Embryonic facial prominence (tissue), 1 donor: ENCODE measurements at regions not wholly inside any gene's neighbourhood (a gene's known extent, or its start where the extent isn't known, plus 50 kb on each side); places are given as distances from the start of the nearest gene placed in this dataset.
"Not testable (repeated sequence)": the region's sequence is repeated elsewhere in the genome, so short reads cannot be mapped to it uniquely, and the experiment has no call there.

ENCODE experiments used
- DNase-seq: peaks from one replicate; pipeline ENCODE4 v3.0.0-alpha.2; 2016; ENCODE audit errors: extremely low spot score

DNA sequence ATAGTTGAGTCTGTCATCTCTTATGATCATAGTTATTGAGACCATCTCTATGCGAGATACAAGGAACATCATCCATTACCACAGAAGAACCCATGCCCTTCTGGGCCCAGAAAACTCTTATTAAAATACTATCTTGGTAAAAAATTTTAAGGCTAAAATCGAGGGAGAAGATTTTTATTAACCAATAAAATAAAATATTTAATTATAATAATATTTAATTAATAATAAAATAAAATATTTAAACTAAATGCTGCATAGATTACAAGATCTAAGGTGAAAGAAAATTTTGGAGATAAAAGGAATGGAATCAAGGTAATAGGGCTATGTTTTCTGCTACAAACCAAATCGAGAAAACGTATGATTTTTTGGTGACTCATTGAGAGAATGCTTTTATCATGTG lies 540.2 kb downstream of the KCNH5 start:
- DNase-seq = no peak

DNA sequence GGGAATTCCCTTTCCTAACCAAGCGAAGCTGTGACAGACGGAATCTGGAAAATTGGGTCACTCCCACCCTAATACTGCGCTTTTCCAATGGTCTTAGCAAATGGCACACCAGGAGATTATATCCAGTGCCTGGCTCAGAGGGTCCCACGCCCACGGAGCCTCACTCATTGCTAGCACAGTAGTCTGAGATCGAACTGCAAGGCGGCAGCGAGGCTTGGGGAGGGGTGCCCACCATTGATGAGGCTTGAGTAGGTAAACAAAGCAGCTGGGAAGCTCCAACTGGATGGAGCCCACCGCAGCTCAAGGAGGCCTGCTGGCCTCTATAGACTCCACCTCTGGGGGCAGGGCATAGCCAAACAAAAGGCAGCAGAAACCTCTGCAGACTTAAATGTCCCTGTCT lies 523.9 kb downstream of the KCNH5 start:
- not testable (repeated sequence) for DNase-seq

DNA sequence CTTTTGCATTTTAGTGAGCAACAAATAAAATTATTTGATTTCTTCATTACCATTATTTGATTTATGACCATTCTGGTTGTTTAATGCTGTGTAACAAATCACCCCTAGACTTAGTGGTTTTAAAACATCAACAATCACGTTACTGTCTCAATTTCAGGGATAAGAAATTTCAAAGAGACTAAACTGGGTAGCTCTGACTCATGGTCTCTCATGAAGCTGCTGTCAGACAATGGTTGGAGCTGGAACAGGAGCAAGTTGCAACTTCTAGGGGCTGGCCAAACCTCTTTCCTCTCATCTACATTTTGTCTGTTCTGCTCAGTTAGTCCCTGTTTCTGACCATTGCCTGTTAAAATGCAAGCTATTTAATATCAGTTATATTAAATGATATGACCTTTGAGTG lies 517.0 kb downstream of the KCNH5 start:
- DNase-seq = no peak

DNA sequence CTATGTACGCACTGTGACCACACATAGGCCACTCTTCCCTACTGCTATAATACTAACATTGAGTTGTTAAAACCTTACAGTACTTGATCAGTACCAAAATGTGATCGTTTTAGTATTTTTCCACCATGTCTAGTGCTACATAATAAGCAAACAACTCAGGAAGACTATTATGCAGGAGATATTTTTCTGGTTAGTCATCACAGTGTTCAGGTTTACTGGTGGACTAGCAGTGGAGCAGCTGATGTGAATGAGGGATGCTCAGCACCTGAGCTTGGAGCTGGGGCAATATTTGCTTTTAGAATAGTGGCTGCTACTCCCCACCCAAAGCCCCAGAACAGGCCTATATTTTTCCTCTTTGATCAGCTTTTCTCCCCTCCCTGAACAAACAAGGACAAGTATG lies 513.1 kb downstream of the KCNH5 start:
- no peak for DNase-seq

DNA sequence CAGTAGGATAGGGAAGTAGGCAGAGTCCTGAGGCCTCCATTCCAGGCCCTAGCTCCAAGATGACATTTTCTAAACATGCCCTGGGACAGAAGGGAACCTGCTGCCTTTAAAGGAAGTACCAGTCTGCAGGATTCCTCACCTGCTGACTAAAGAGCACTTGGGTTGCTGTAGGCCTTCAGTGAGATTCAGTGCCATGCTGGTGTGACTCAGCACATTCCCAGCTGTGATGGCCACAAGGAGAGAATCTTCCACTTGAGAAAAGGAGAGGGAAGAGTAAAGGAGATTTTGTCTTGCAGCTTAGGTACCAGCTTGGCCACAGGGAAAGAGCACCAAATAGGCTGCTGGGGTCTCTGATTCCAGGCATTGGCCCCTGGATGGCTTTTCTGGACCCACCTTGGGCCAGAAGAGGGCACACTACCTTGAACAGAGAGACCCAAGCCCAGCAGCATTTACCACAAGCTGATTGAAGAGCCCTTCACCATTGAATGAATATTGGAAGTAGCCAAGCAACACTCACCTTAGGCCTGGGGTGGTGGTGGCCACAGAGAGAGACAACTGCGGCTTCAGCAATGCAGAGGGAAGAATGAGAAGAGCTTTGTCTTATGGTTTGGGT lies 498.3 kb downstream of the KCNH5 start:
- no peak for DNase-seq

DNA sequence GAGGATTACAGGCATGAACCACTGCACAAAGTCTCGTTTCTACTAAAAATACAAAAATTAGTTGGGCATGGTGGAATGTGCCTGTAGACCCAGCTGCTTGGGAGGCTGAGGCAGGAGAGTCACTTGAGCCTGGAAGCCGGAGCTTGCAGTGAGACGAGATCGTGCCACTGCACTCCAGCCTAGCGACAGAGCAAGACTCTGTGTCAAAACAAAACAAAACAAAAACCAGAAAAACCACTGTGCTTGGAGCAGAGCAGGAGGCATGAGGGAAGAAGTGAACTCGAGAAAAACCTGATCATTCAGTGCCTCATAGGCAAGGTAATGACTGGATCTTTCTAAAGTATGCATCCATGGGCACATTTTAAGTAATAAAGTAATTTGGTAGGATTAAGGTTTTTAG lies 487.8 kb downstream of the KCNH5 start:
- no peak for DNase-seq

DNA sequence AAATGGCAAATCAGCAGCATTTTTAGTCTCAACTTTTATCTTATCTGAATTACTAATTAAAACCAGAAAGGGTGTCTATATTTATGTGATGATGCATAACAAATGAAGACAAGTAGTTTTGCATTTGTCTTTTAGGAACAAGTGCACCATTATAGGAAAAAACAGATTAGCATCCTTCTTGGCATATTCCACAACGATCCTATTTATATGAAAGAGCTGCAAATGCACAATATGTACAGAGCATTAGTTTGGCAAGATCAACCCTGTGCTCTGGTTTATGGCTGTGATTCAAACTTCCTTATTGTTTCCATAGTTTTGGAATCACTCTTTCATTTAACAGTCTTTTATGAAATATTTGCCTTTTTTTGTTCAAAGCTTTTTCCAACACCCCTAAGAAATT lies 486.8 kb downstream of the KCNH5 start:
- no peak for DNase-seq

DNA sequence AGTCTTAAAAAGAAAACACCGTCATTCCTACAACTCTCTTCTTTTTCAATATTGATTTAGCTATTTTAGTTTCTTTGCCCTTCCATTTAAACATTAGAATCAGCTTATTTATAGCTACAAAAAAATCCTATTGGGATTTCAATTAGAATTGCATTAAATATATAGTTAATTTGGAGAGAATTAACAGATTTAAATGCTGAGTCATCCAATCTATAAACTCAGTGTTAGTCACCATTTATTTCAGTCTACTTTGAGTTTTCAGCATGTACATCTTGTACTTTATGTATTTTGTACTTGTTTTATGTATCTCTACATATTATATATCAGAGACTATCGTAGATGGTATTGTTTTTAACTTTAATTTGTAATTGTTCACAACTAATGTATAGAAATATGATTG lies 460.0 kb downstream of the KCNH5 start:
- DNase-seq = no peak

DNA sequence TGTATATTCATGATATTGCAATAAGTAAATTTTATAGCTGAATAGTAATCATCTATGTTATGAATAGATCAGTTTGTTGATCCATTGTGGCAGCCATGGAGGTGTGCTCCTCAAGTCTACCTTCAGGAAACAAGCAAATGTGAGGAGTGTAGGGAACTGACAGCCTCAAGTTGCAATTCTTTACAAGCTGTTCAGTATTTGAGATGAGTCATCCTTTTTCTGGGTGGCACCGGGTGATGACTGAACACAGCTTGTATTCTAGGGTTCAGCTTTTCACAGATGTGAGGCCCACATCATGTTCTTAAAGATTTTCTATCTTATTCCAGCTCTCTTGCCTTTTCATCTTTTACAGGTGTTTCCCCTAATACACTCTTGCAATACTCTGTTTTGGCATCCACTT lies 452.4 kb downstream of the KCNH5 start:
- no peak for DNase-seq

DNA sequence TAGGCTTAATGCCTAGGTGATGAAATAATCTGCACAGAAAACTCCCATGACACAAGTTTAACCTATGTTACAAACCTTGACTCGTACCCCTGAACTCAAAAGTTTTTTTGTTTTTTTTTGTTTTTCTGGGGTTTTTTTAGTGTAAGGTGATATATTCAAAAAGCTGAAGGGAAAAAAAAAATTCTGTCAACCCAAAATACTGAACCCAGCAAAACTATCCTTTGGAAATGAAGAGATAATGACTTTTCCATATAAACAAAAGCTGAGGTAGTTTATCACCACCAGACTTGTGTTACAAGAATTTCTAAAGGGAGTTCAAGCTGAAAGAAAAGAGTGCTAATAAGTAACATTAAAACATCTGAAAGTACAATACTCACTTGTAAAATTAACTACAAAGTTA lies 448.1 kb downstream of the KCNH5 start:
- no peak for DNase-seq

DNA sequence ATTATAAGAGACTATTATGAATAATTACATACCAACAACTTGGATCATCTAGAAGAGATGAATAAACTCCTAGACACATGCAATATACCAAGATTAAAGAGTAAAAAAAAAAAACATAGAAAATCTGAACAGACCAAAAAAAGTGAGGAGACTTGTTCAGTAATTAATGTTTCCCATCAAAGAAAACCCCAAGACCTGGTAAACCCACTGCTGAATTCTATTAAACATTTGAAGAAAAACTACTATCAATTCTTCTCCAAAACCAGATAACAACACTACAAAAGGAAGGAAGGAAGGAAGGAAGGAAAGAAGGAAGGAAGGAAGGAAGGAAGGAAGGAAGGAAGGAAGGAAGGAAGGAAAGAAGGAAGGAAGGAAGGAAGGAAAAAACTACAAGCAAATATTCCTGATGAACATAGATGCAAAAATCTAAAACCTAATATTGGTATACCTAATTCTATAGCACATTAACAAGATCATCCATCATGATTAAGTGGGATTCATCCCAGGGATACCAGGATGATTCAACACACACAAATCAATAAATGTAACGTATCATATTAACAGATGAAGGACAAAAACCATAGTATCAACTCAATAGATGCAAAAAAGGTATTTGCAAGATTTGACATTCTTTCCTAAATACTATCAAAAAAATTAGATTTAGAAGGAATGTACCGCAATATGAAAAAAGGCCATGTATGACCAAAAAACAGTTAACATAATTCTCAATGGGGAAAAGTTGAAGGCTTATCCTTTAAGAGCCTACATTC lies 445.5 kb downstream of the KCNH5 start:
- no peak for DNase-seq

DNA sequence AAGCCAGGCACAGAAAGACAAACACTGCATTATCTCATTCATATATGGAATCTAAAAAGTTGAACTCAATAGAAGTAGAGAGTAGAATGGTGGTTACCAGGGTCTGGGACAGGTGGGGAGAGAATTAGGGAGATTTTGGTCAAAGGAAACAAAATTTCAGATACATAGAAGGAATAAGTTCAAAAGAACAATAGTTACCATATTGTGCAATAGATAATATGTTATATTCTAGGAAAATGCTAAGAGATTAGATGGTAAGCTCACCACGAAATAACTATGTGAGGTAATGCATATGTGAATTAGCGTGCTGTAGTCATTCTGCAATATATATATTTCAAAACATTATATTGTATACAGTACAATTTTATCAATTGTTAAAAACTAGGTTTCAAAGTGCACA lies 442.5 kb downstream of the KCNH5 start:
- DNase-seq = no peak

DNA sequence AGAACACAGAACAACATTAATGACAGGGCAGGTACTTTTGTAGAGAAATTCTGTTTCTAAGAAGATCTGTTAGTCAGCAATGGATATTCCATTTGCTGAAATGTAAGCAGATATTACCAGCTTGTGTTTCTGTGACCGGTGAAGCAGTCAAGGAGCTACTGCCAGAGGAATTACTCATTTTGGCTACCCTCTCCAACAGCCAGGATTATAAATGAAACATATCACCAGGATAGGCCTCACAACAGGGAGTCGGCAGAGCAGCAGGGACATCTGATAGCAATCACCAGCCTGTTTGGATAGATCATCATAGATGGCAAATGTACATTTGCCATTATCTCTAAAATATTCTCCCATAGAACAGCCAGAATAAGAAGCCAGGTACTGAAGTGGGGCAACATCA lies 440.7 kb downstream of the KCNH5 start:
- DNase-seq = no peak

DNA sequence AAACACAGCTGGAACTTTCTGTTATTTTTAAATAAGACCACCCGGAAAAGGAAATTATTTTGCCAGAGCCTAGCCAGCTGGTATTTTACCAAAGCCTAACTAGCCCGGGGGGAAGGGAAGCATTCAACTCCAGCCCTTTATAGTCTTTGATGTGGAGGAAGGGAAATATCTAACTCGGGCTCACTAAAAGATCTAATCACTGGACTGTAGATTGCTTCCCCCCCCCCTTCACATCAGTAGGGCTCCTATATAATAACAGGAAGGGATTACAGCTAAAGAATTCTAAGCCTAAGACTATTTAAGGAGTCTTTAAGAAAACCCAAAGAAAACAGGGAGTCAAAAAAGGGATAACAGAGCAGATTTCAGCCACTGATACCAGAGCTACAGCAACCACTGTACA lies 431.1 kb downstream of the KCNH5 start:
- DNase-seq = no peak

DNA sequence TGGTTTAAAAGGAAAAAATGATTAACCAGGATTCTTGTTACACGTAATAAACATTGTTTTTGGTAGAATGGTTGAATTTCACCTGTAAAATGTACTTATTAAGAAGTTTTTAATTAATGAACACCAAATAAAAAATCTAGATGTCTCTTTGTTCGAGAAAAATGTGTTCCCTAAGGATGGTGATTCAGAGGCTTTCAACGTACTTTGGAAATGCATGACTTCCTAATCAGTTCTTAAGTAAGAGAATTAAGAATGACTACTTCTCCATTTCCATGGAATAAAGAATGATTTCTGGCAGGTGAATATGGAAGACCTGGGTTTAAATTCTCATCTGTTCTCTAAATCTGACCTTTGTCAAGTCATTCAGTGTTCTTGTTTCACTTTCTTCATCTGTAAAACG lies 428.6 kb downstream of the KCNH5 start:
- DNase-seq = no peak

DNA sequence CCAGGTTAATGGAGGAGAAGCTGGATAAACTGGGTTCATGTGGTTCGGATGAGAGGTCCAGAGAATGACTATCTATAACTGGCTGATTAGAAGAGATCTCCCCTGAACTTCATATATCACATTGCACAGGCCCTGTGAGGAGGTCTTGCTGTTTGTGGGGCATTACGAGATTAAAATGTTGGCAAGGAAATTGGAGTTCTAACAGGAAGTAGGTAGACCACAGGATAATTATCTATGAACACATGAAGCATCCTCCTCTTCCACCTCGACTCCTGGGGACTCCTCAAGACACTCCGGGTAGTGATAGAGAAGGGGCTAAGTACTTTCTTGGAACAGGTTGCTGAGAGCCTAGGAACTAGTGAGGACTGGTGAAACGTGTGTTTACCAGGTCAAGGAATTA lies 418.8 kb downstream of the KCNH5 start:
- no peak for DNase-seq

DNA sequence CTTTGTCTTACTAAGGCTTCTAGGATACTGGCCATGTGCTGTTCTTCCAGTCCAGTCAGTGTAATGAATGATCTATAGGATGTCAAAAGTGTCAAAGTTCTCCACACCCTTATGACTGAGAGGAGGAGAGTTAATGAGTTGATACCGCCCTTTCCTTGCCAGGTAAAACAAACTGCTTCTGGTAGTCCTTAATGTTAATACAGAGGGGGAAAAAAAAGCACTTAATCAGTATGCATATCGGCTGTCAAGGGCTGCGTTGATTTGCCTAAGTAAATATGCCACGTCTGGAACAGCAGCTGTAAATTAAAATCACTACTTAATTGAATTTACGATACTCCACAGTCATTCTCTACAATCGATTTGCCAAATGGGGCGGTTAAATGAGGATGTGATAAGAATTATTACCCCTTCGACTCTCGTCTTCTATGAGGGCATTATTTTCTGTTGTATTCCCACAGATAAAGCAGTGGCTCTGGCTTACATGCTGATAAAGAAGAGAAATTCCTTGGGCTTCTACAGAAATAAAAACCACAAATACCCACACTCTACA lies 416.0 kb downstream of the KCNH5 start:
- no peak for DNase-seq

DNA sequence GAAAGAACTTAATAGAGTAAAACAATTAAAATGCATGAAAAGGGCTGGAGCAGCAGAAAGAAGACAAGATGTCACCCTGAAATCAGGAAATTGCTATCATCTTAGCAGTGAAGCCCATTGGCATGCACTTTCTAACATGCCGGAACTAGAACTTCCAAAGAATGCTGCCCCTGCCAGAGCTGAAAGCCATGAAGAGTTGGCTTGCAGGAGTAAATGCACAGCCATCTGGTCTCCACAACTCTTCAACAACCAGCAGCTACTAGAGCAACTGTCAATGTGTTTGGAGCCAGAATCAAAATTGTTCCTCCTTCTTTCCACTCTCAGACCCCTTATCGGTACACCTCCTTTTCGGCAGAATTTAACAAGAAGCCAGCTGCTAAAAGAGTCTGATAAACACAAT lies 414.1 kb downstream of the KCNH5 start:
- DNase-seq = no peak

DNA sequence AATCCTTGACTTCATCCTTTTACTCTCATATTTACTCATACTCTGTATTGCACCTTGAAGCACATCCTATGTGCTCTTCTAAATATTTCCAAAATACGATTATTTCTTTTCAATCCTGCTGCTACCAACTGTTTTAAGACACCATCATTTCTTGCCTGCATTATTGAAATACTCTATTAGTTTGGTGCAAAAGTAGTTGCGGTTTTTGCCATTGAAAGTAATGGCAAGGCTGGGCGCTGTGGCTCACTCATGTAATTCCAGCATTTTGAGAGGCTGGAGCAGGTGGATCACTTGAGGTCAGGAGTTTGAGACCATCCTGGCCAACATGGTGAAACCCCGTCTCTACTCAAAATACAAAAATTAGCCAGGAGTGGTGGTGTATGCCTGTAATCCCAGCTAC lies 412.5 kb downstream of the KCNH5 start:
- DNase-seq = no peak

DNA sequence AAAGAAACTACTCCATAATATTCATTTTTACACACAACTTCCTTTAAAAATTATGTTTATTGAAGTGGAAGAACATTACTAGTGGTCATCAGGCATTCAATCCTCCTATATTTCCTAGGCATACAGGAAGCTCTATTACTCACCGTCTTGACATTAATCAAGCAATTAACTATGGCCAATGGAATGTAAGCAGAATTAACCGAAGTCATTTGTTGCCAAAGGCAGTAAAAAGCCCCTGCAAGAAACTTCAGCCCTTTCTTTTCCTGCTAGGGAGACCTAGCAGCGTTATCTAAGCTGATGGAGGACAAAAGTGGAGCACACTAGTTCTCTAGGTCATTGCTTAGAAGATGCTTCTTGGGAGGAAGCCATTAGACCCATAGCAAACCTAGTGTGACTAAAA lies 399.6 kb downstream of the KCNH5 start:
- DNase-seq = no peak
